Urinary bladder (tissue), 3 donors: ENCODE measurements at regions not wholly inside any gene's neighbourhood (a gene's known extent, or its start where the extent isn't known, plus 50 kb on each side); places are given as distances from the start of the nearest gene placed in this dataset.
"Not testable (repeated sequence)": the region's sequence is repeated elsewhere in the genome, so short reads cannot be mapped to it uniquely, and the experiment has no call there.

ENCODE experiments used
- DNase-seq: peaks from one replicate; pipeline ENCODE4 v3.0.0-alpha.2; 2015; ENCODE audit errors: extremely low spot score
- H3K27ac ChIP-seq: one replicate; pipeline ENCODE4 v1.5.1; 2013; ENCODE audit warnings: low read depth, mild to moderate bottlenecking, moderate library complexity
- H3K36me3 ChIP-seq: one replicate; pipeline ENCODE4 v1.6.1; 2013; ENCODE audit warnings: mild to moderate bottlenecking, moderate library complexity; ENCODE audit not compliant: insufficient read depth
- H3K4me1 ChIP-seq: one replicate; pipeline ENCODE4 v1.6.1; 2013; ENCODE audit warnings: mild to moderate bottlenecking, moderate library complexity; ENCODE audit not compliant: insufficient read depth
- H3K4me3 ChIP-seq: one replicate; pipeline ENCODE4 v1.5.1; 2013; ENCODE audit warnings: low read depth, low read length
- WGBS: extraction: QIAGEN DNeasy Blood & Tissue Kit; methylation state at CpG from one replicate; pipeline ENCODE4 v1.1.7; 2013; 5-methylcytosine and 5-hydroxymethylcytosine counted together
- donor health status: healthy with polysubstance abuse.
- donor health status: healthy.

- H3K4me1 ChIP-seq: no peaks in the 10 kb centered on the region
- no peak overlapping the region for H3K27ac ChIP-seq
- H3K4me3 ChIP-seq: no peak overlapping the region
- no peaks in the 10 kb centered on the region for H3K36me3 ChIP-seq
- no peak for DNase-seq
Measured at GRCh38 chr9:32172256-32172655, 212.2 kb upstream of the ACO1 start.

GRCh38 chr9:32177396-32177795, 207.0 kb upstream of the ACO1 start:
- H3K36me3 ChIP-seq: no peaks in the 10 kb centered on the region
- no peak overlapping the region for H3K4me3 ChIP-seq
- 38% methylated on average over 3 of the region's 3 CpGs for whole genome bisulfite sequencing
- DNase-seq: peak; percentile 39
- H3K4me1 ChIP-seq: no peaks in the 10 kb centered on the region
- H3K27ac ChIP-seq: no peak overlapping the region

- no peak overlapping the region for H3K27ac ChIP-seq
- WGBS: 88% methylated on average over 1 of the region's 1 CpG
- no peaks in the 10 kb centered on the region for H3K36me3 ChIP-seq
- H3K4me3 ChIP-seq: no peak overlapping the region
- no peaks in the 10 kb centered on the region for H3K4me1 ChIP-seq
- DNase-seq: no peak
Measured at GRCh38 chr9:32180597-32180996, 203.8 kb upstream of the ACO1 start.

GRCh38 chr9:32200241-32200640, 184.2 kb upstream of the ACO1 start:
- Histone ChIP-seq H3K4me1 (no peaks in the 10 kb centered on the region), H3K4me3 (no peak overlapping the region), H3K27ac (no peak overlapping the region), H3K36me3 (no peaks in the 10 kb centered on the region)
- DNase-seq: no peak

- Histone ChIP-seq H3K27ac (no peak overlapping the region), H3K4me3 (no peak overlapping the region), H3K4me1 (no peaks in the 10 kb centered on the region), H3K36me3 (no peaks in the 10 kb centered on the region)
- DNase-seq: no peak
Measured at GRCh38 chr9:32200896-32201295, 183.5 kb upstream of the ACO1 start.

GRCh38 chr9:32209164-32209563, 175.3 kb upstream of the ACO1 start:
- DNase-seq, H3K4me3 ChIP-seq, H3K36me3 ChIP-seq, H3K4me1 ChIP-seq, H3K27ac ChIP-seq: not testable (repeated sequence)
- WGBS: 59% methylated on average over 3 of the region's 3 CpGs

GRCh38 chr9:32218100-32218767, 166.2 kb upstream of the ACO1 start:
- H3K27ac ChIP-seq: no peak overlapping the region
- H3K4me3 ChIP-seq: no peak overlapping the region
- no peak for DNase-seq
- H3K36me3 ChIP-seq: no peaks in the 10 kb centered on the region
- no peaks in the 10 kb centered on the region for H3K4me1 ChIP-seq

- WGBS: 87% methylated on average over 2 of the region's 2 CpGs
- Histone ChIP-seq H3K36me3 (no peaks in the 10 kb centered on the region), H3K27ac (no peak overlapping the region), H3K4me3 (no peak overlapping the region), H3K4me1 (no peaks in the 10 kb centered on the region)
- no peak for DNase-seq
Measured at GRCh38 chr9:32220750-32221149, 163.7 kb upstream of the ACO1 start.

GRCh38 chr9:32234451-32234850, 150.0 kb upstream of the ACO1 start:
- Histone ChIP-seq H3K27ac (no peak overlapping the region), H3K4me1 (no peaks in the 10 kb centered on the region), H3K4me3 (no peak overlapping the region), H3K36me3 (no peaks in the 10 kb centered on the region)
- WGBS: 61% methylated on average over 2 of the region's 2 CpGs
- DNase-seq: no peak

GRCh38 chr9:32247168-32247567, 137.3 kb upstream of the ACO1 start:
- 59% methylated on average over 3 of the region's 3 CpGs for WGBS
- Histone ChIP-seq H3K4me1 (no peaks in the 10 kb centered on the region), H3K4me3 (no peak overlapping the region), H3K27ac (no peak overlapping the region), H3K36me3 (no peaks in the 10 kb centered on the region)
- no peak for DNase-seq

GRCh38 chr9:32248189-32248712, 136.2 kb upstream of the ACO1 start:
- H3K27ac ChIP-seq: no peak overlapping the region
- no peaks in the 10 kb centered on the region for H3K36me3 ChIP-seq
- no peak overlapping the region for H3K4me3 ChIP-seq
- no peak for DNase-seq
- 80% methylated on average over 2 of the region's 2 CpGs for WGBS
- no peaks in the 10 kb centered on the region for H3K4me1 ChIP-seq

- 3% methylated on average over 5 of the region's 5 CpGs for WGBS
- Histone ChIP-seq H3K4me1 (no peaks in the 10 kb centered on the region), H3K36me3 (no peaks in the 10 kb centered on the region), H3K4me3 (no peak overlapping the region), H3K27ac (no peak overlapping the region)
- DNase-seq: peak; percentile 37
Measured at GRCh38 chr9:32251539-32251938, 132.9 kb upstream of the ACO1 start.

- Histone ChIP-seq H3K4me1 (no peaks in the 10 kb centered on the region), H3K4me3 (no peak overlapping the region), H3K27ac (no peak overlapping the region), H3K36me3 (no peaks in the 10 kb centered on the region)
- no peak for DNase-seq
- WGBS: 67% methylated on average over 1 of the region's 1 CpG
Measured at GRCh38 chr9:32253731-32254130, 130.7 kb upstream of the ACO1 start.

GRCh38 chr9:32255026-32255425, 129.4 kb upstream of the ACO1 start:
- no peaks in the 10 kb centered on the region for H3K36me3 ChIP-seq
- 90% methylated on average over 4 of the region's 4 CpGs for WGBS
- DNase-seq: no peak
- H3K4me1 ChIP-seq: no peaks in the 10 kb centered on the region
- no peak overlapping the region for H3K27ac ChIP-seq
- no peak overlapping the region for H3K4me3 ChIP-seq

GRCh38 chr9:32258482-32258881, 126.0 kb upstream of the ACO1 start:
- no peak for DNase-seq
- H3K4me3 ChIP-seq: no peak overlapping the region
- no peak overlapping the region for H3K27ac ChIP-seq
- no peaks in the 10 kb centered on the region for H3K4me1 ChIP-seq
- H3K36me3 ChIP-seq: no peaks in the 10 kb centered on the region
- 84% methylated on average over 2 of the region's 2 CpGs for WGBS
